CD4-positive, alpha-beta T cell (primary cell): ENCODE measurements at regions not wholly inside any gene's neighbourhood (a gene's known extent, or its start where the extent isn't known, plus 50 kb on each side); places are given as distances from the start of the nearest gene placed in this dataset.

Experiments
- ATAC-seq: fragments of 200-7000 bp; cut with Tn5 transposase; one replicate; pipeline ENCODE4 v1.10.0; 2022; ENCODE audit warnings: mild to moderate bottlenecking; ENCODE audit not compliant: poor library complexity
- CTCF ChIA-PET: fragments of 350-600 bp; sonication (Branson Sonifier 250); formaldehyde crosslinking; loops from one replicate; lab custom pipeline; 2021; ENCODE audit warnings: antibody characterized with exemption, inconsistent platforms; lab: Charles Lee
- POLR2A ChIA-PET: fragments of 350-600 bp; sonication (Branson Sonifier 250); formaldehyde crosslinking; loops from one replicate; lab custom pipeline; 2021; ENCODE audit warnings: antibody characterized with exemption, inconsistent platforms; lab: Charles Lee
- DNase-seq, 14 experiments: peaks; one replicate each; pipeline ENCODE4 v3.0.0-alpha.2; 2013 to 2020; ENCODE audit warnings: mixed read lengths in 2 of 14
- H3K27ac ChIP-seq, 2 donors: one replicate each; pipeline versions ENCODE4 v1.5.1 to v1.7.0; 2013; ENCODE audit warnings: low read length in 2 of 2, low read depth in 1 of 2, mild to moderate bottlenecking in 1 of 2
- H3K27me3 ChIP-seq, 2 experiments: 1 replicate in 1 of 2; 2 replicates in 1 of 2; pipeline versions ENCODE4 v1.6.1 to v1.7.0; 2013; ENCODE audit warnings: low read length in 2 of 2, control low read depth in 1 of 2, mild to moderate bottlenecking in 1 of 2, moderate library complexity in 1 of 2; ENCODE audit not compliant: insufficient read depth in 2 of 2, control insufficient read depth in 1 of 2
- H3K36me3 ChIP-seq: one replicate; pipeline ENCODE4 v1.6.1; 2013; ENCODE audit warnings: low read length, control low read depth; ENCODE audit not compliant: insufficient read depth
- H3K4me1 ChIP-seq: one replicate; pipeline ENCODE4 v1.6.1; 2013; ENCODE audit warnings: low read length, control low read depth; ENCODE audit not compliant: insufficient read depth
- H3K4me3 ChIP-seq: one replicate; pipeline ENCODE4 v1.5.1; 2013; ENCODE audit warnings: mild to moderate bottlenecking, low read length, moderate library complexity
- H3K9me3 ChIP-seq, 2 experiments: 1 replicate in 1 of 2; 2 replicates in 1 of 2; pipeline versions ENCODE4 v1.6.1 to v1.7.0; 2013; ENCODE audit warnings: low read length in 2 of 2, mild to moderate bottlenecking in 2 of 2, control low read depth in 1 of 2, moderate library complexity in 1 of 2; ENCODE audit not compliant: control insufficient read depth in 1 of 2, insufficient read depth in 1 of 2
- H3K27ac Mint-ChIP-seq: one replicate; pipeline ENCODE4 v1.8.0; 2020; ENCODE audit warnings: mixed read lengths
- H3K27me3 Mint-ChIP-seq: one replicate; pipeline ENCODE4 v1.8.0; 2021; ENCODE audit warnings: mixed read lengths
- H3K36me3 Mint-ChIP-seq: one replicate; pipeline ENCODE4 v1.8.0; 2021; ENCODE audit warnings: low read depth, mixed read lengths
- H3K4me1 Mint-ChIP-seq: one replicate; pipeline ENCODE4 v1.8.0; 2021; ENCODE audit warnings: low read depth, mixed read lengths
- H3K4me3 Mint-ChIP-seq: one replicate; pipeline ENCODE4 v1.8.0; 2020; ENCODE audit warnings: mild to moderate bottlenecking, mixed read lengths
- H3K9me3 Mint-ChIP-seq: one replicate; pipeline ENCODE4 v1.8.0; 2020; ENCODE audit warnings: mixed read lengths
- intact Hi-C, 2 experiments: fragments of 100-400 bp; cut with DNase I in 1 of 2; cut with micrococcal nuclease in 1 of 2; formaldehyde crosslinking; loops; one replicate each; pipeline versions ENCODE4 v1.15.1 to v1.9.0; 2023 to 2025; cut with DNase I, micrococcal nuclease
- TF ChIP-seq, protein P1 (sequence below): fragments of 200-600 bp; IDR thresholded peaks from one replicate; pipeline ENCODE4 v1.8.0; 2022; ENCODE audit warnings: antibody characterized with exemption, mild to moderate bottlenecking

DNA sequence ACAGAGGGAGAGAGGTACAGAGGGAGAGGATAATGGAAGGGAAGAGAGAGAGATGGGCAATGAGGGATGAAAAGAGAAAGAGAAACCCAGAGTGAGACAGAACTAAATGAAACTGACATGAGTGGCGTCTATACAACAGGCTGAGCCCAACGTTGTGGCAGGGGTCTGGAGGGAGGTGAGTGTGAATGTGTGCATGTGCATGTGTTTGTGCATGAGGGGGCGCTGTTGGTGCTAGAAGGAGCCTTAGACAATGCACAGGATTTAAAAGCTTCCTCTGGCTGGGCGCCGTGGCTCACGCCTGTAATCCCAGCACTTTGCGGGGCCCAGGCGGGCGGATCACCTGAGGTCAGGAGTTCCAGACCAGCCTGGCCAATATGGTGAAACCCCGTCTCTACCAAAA, 454.8 kb upstream of the CDH11 start:
- Mint-ChIP-seq H3K4me1 (no peaks in the 10 kb centered on the region), H3K4me3 (no peak overlapping the region), H3K27me3 (no peaks in the 10 kb centered on the region), H3K36me3 (no peaks in the 10 kb centered on the region), H3K9me3 (peaks cover 4% of the 10 kb centered on the region), H3K27ac (no peak overlapping the region)
- ATAC-seq (no peak), DNase-seq (no peak)
- CTCF ChIA-PET, result no interaction called here
- intact Hi-C loops, result no loop called here
- Histone ChIP-seq H3K36me3 (no peaks in the 10 kb centered on the region), H3K4me1 (no peaks in the 10 kb centered on the region), H3K4me3 (no peak overlapping the region), H3K9me3 (peaks cover 0 to 12% of the 10 kb centered on the region in 2 experiments), H3K27me3 (no peaks in the 10 kb centered on the region), H3K27ac (no peak overlapping the region)
- POLR2A ChIA-PET, result no interaction called here
- TF ChIP-seq, protein P1, sequence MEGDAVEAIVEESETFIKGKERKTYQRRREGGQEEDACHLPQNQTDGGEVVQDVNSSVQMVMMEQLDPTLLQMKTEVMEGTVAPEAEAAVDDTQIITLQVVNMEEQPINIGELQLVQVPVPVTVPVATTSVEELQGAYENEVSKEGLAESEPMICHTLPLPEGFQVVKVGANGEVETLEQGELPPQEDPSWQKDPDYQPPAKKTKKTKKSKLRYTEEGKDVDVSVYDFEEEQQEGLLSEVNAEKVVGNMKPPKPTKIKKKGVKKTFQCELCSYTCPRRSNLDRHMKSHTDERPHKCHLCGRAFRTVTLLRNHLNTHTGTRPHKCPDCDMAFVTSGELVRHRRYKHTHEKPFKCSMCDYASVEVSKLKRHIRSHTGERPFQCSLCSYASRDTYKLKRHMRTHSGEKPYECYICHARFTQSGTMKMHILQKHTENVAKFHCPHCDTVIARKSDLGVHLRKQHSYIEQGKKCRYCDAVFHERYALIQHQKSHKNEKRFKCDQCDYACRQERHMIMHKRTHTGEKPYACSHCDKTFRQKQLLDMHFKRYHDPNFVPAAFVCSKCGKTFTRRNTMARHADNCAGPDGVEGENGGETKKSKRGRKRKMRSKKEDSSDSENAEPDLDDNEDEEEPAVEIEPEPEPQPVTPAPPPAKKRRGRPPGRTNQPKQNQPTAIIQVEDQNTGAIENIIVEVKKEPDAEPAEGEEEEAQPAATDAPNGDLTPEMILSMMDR, result no peak

DNA sequence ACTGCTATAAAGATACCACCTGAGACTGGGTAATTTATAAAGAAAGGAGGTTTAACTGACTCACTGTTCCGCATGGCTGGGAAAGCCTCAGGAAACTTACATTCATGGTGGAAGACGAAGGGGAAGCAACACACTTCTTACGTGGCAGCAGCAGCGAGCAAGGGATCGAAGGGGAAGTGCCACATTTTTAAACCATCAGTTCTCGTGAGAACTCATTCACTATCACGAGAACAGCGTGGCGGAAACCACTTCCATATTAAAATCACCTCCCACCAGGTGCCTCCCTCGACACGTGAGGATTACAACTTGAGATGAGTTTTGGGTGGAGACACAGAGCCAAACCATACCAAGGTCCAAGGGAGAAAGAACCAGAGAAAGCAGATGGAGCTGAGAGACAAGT, 454.3 kb upstream of the CDH11 start:
- Histone ChIP-seq H3K36me3 (no peaks in the 10 kb centered on the region), H3K9me3 (peaks cover 0 to 12% of the 10 kb centered on the region in 2 experiments), H3K27ac (no peak overlapping the region), H3K27me3 (no peaks in the 10 kb centered on the region), H3K4me1 (no peaks in the 10 kb centered on the region), H3K4me3 (no peak overlapping the region)
- no peaks in the 10 kb centered on the region for H3K27me3 Mint-ChIP-seq
- ChIA-PET CTCF (no interaction called here), POLR2A (no interaction called here)
- intact Hi-C loops, result no loop called here
- H3K4me3 Mint-ChIP-seq, result no peak overlapping the region
- peaks cover 4% of the 10 kb centered on the region for H3K9me3 Mint-ChIP-seq
- ATAC-seq, result no peak
- TF ChIP-seq, protein P1, result no peak
- no peaks in the 10 kb centered on the region for H3K4me1 Mint-ChIP-seq
- H3K27ac Mint-ChIP-seq, result no peak overlapping the region
- DNase-seq, result no peak
- no peaks in the 10 kb centered on the region for H3K36me3 Mint-ChIP-seq

DNA sequence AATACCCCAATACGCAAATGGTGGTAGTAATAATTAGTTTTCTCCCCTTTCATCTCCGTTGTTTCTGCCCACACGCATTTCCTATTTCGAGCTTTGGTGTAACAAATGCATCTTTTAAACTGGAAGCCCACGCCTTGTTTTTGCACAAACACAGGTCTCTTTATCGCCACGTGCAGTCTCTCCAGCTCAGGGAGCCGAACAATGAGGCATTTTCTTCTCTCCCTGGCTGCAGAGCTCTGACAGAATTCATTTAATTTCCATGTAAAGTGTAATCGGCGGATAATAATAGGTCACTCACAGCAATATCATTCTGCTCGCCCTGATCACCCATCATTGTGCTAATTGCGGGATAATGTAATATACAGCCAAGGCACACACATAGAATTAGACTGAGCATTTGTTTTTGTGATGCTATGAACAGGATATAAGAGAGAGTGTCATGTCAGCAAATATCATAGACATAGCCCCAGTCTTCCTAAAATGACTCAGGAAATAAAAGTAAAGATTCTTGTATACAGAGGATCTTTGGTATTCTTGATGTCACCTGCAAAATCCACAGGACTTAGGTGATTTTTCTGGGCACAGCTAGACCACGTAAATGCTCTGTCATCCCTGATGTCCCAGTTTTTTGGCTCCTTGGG, 452.6 kb upstream of the CDH11 start:
- Mint-ChIP-seq H3K27me3 (no peaks in the 10 kb centered on the region), H3K27ac (no peak overlapping the region), H3K9me3 (peaks cover 8% of the 10 kb centered on the region), H3K36me3 (no peaks in the 10 kb centered on the region), H3K4me3 (no peak overlapping the region), H3K4me1 (no peaks in the 10 kb centered on the region)
- intact Hi-C loops, result no loop called here
- CTCF ChIA-PET, result no interaction called here
- H3K27me3 ChIP-seq, result no peaks in the 10 kb centered on the region
- no peak for DNase-seq
- H3K36me3 ChIP-seq, result no peaks in the 10 kb centered on the region
- no peak overlapping the region for H3K27ac ChIP-seq
- no peak overlapping the region for H3K4me3 ChIP-seq
- no peak for ATAC-seq
- POLR2A ChIA-PET, result no interaction called here
- H3K9me3 ChIP-seq, result peaks cover 0 to 10% of the 10 kb centered on the region in 2 experiments
- TF ChIP-seq, protein P1, result no peak
- no peaks in the 10 kb centered on the region for H3K4me1 ChIP-seq
